RWPE2 (cell line): ENCODE measurements at regions not wholly inside any gene's neighbourhood (a gene's known extent, or its start where the extent isn't known, plus 50 kb on each side); places are given as distances from the start of the nearest gene placed in this dataset.

Experiments
- ATAC-seq: fragments of 200-7000 bp; cut with Tn5 transposase; 3 replicates; pipeline ENCODE4 v1.9.1; 2021; ENCODE audit warnings: low read depth
- DNase-seq: peaks from one replicate; pipeline ENCODE4 v3.0.0-alpha.2; 2020; ENCODE audit warnings: low spot score
- H3K27ac ChIP-seq: fragments of 450-650 bp; 2 replicates; pipeline ENCODE4 v1.5.1; 2017; ENCODE audit warnings: mild to moderate bottlenecking; ENCODE audit not compliant: poor library complexity, severe bottlenecking
- H3K27me3 ChIP-seq: fragments of 250-450 bp; sonication (Bioruptor Pico); 2 replicates; pipeline ENCODE4 v1.5.1; 2021; ENCODE audit warnings: mild to moderate bottlenecking, moderate library complexity; ENCODE audit not compliant: insufficient read depth, poor library complexity, severe bottlenecking
- H3K36me3 ChIP-seq: fragments of 250-450 bp; sonication (Bioruptor Pico); 2 replicates; pipeline ENCODE4 v1.5.1; 2020; ENCODE audit warnings: low read depth, mild to moderate bottlenecking, moderate library complexity
- H3K4me1 ChIP-seq: fragments of 250-450 bp; sonication (Bioruptor Pico); 2 replicates; pipeline ENCODE4 v1.5.1; 2021; ENCODE audit warnings: mild to moderate bottlenecking, moderate library complexity; ENCODE audit not compliant: insufficient read depth, poor library complexity, severe bottlenecking
- H3K4me3 ChIP-seq: fragments of 250-450 bp; sonication (Bioruptor Pico); 2 replicates; pipeline ENCODE4 v1.5.1; 2021; ENCODE audit warnings: mild to moderate bottlenecking, moderate library complexity; ENCODE audit not compliant: severe bottlenecking
- H3K9me3 ChIP-seq: fragments of 250-450 bp; sonication (Bioruptor Pico); 2 replicates; pipeline ENCODE4 v1.5.1; 2021; ENCODE audit warnings: mild to moderate bottlenecking, moderate library complexity; ENCODE audit not compliant: severe bottlenecking
- CTCF ChIP-seq: fragments of 450-650 bp; IDR thresholded peaks from one replicate; pipeline ENCODE4 v1.5.1; 2017; ENCODE audit warnings: mild to moderate bottlenecking, moderate library complexity; ENCODE audit not compliant: poor library complexity, severe bottlenecking

- no peak for TF ChIP-seq CTCF
- ATAC-seq = no peak
- Histone ChIP-seq H3K27ac (no peak overlapping the region), H3K9me3 (no peaks in the 10 kb centered on the region), H3K36me3 (no peaks in the 10 kb centered on the region), H3K4me3 (no peak overlapping the region), H3K4me1 (no peaks in the 10 kb centered on the region), H3K27me3 (no peaks in the 10 kb centered on the region)
- DNase-seq = no peak
Measured at GRCh38 chr7:22907805-22908204, 85.2 kb upstream of the TOMM7 start.

GRCh38 chr7:22900784-22901183 is 78.1 kb upstream of the TOMM7 start:
- no peak overlapping the region for H3K27ac ChIP-seq
- DNase-seq (no peak), ATAC-seq (no peak)
- H3K4me3 ChIP-seq = no peak overlapping the region
- no peaks in the 10 kb centered on the region for H3K27me3 ChIP-seq
- H3K36me3 ChIP-seq = no peaks in the 10 kb centered on the region
- no peak for TF ChIP-seq CTCF
- no peaks in the 10 kb centered on the region for H3K9me3 ChIP-seq
- H3K4me1 ChIP-seq = no peaks in the 10 kb centered on the region

GRCh38 chr7:22900101-22900500 is 77.5 kb upstream of the TOMM7 start:
- no peaks in the 10 kb centered on the region for H3K36me3 ChIP-seq
- H3K27me3 ChIP-seq = no peaks in the 10 kb centered on the region
- no peak for TF ChIP-seq CTCF
- ATAC-seq (no peak), DNase-seq (no peak)
- H3K27ac ChIP-seq = no peak overlapping the region
- no peaks in the 10 kb centered on the region for H3K9me3 ChIP-seq
- no peaks in the 10 kb centered on the region for H3K4me1 ChIP-seq
- H3K4me3 ChIP-seq = no peak overlapping the region

- H3K27ac ChIP-seq = no peak overlapping the region
- no peaks in the 10 kb centered on the region for H3K36me3 ChIP-seq
- ATAC-seq = no peak
- no peaks in the 10 kb centered on the region for H3K27me3 ChIP-seq
- H3K4me1 ChIP-seq = no peaks in the 10 kb centered on the region
- H3K4me3 ChIP-seq = no peak overlapping the region
- no peak for TF ChIP-seq CTCF
- H3K9me3 ChIP-seq = no peaks in the 10 kb centered on the region
- no peak for DNase-seq
Measured at GRCh38 chr7:22896917-22897316, 74.3 kb upstream of the TOMM7 start.

- Histone ChIP-seq H3K27ac (no peak overlapping the region), H3K4me3 (no peak overlapping the region), H3K4me1 (no peaks in the 10 kb centered on the region), H3K27me3 (no peaks in the 10 kb centered on the region), H3K9me3 (no peaks in the 10 kb centered on the region), H3K36me3 (no peaks in the 10 kb centered on the region)
- DNase-seq (no peak), ATAC-seq (no peak)
- no peak for TF ChIP-seq CTCF
Measured at GRCh38 chr7:22895828-22896165, 73.1 kb upstream of the TOMM7 start.
